GM21423 (cell line): ENCODE measurements at regions not wholly inside any gene's neighbourhood (a gene's known extent, or its start where the extent isn't known, plus 50 kb on each side); places are given as distances from the start of the nearest gene placed in this dataset.
"Not testable (repeated sequence)": the region's sequence is repeated elsewhere in the genome, so short reads cannot be mapped to it uniquely, and the experiment has no call there.

Source experiments
- ATAC-seq: cut with Tn5 transposase; IDR thresholded peaks from one replicate; pipeline ENCODE4 v1.9.1; 2021; ENCODE audit warnings: mild to moderate bottlenecking, moderate library complexity; ENCODE audit not compliant: unreplicated experiment

DNA sequence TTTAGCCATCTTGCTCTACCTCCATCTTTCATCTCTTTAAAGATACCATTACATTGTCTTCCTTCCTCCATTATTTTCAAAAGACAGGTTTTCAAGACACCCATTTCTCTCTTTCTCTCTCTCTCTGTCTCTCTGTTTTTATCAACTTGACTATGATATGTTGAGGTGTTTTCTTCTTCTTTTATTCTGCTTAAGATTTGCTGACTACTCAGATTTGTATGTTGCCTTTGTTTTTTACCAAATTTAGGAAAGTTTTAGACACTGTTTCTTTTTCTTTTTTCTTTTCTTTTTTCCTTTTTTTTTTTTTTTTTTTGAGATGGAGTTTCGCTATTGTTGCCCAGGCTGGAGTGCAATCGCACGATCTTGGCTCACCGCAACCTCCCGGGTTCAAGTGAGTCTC is 647.5 kb upstream of the VRK2 start:
- ATAC-seq: no peak

DNA sequence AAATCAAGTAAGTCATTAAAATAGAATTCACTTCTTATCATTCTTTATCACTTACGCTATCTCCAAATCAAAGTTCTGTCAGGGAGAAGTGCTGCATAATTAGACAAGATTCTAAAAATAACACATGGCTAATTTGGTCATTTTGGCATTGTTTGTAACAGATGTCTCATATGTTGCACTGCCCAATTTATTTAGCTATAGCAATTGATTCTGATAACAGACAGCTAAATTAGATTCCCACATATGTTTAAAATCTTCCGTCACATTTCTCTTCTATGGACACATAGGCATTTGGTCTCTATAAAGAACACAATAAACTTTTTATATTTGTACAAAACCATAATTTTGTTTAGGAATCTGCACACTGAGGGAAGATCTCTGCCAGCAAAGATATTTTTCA is 644.5 kb upstream of the VRK2 start:
- ATAC-seq: no peak

DNA sequence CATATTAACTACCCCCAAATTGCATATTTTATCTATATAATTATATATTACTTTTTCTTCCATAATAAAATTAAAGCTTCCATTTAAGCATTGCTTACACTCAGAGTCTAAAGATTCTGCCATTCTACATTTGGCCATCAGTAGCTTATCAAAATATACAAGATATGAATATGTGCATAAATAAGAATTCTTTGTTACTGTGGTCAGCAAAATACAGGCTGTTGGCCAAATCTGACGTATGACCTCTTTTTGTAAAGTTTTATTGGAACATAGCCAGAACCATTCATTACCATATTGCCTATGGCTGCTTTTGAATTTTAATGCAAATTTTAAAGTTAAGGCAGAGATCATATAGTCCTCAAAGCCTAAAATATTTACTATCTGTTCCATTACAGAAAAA is 643.9 kb upstream of the VRK2 start:
- no peak for ATAC-seq

DNA sequence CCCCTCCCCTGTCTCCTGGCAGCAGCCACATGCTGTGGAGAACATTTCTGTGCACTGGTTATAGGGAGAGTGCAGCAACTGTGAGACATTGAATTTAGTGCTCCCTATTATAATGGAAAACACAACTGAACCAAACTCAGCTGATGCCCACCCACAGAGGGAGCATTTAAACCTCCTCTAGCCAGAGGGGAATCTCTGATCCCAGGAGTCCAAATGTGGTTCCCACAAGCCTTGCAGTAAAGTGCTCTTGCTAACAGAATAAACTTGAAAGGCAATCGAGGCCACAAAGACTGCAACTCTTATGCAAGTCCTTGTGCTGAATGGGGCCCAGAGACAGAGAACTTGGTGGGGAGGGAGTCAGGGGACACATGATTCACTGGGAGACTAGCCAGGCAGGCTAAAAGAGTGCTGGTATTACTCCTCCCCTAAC is 638.8 kb upstream of the VRK2 start:
- ATAC-seq: no peak

DNA sequence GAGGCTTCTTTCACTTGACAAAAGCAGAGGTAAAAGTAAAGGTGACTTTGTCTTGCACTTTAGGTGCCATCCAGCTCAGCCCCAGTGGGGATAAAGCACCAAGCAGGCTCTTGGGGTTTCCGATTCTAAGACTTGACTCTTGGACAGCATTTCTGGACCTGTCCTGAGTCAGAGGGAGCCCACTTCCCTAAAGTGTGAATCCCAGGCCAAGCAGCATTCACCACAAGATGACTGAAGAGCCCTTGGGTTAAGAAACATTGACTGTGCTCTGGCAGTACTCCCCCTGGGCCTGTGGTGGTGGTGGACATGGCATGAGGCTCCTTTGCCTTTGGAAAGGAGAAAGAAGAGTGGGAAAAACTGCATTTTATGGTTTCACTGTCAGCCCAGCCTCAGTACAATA is 638.0 kb upstream of the VRK2 start:
- no peak for ATAC-seq

DNA sequence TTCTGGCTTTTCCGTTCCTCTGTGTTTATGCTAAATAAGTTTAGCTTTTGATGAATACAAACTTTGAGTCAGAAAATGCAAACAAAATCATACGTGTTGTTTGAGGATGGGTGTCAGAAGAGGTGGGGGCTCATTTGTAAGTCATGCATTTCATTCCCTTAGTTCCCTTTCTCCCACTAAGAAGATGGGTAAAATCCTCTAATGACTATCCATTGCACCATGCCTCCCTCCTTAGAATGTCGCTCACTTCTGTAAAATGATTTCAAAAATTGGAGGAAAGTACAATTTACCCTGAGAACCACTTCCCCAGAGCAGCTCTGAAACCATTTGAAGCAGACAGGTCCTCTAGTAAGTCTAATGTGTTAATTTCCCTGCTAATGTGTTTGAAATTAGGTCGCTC is 629.6 kb upstream of the VRK2 start:
- no peak for ATAC-seq

DNA sequence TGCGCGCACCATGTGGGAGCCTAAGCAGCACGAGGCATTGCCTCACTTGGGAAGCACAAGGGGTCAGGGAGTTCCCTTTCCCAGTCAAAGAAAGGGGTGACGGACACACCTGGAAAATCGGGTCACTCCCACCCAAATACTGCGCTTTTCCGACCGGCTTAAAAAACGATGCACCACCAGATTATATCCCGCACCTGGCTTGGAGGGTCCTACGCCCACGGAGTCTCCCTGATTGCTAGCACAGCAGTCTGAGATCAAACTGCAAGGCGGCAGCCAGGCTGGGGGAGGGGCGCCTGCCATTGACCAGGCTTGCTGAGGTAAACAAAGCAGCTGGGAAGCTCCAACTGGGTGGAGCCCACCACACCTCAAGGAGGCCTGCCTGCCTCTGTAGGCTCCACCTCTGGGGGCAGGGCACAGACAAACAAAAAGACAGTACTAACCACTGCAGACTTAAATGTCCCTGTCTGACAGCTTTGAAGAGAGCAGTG is 627.7 kb upstream of the VRK2 start:
- ATAC-seq: not testable (repeated sequence)

DNA sequence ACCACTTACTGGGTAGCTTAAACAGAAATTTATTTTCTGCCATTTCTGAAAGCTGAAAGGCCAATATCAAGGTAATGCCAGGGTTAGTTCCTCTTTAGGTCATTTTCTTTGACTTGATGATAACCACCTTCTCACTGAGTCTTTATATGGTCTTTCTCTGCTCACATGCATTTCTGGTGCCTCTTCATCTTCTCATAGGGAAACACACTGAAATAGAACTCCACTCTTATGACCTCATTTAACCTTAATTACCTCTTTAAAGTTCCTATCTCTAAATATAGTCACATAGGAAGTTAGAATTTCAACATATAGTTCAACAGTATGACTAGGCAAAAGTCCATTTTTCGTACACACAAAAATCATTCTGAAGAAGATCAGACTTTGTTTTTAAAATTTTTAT is 616.8 kb upstream of the VRK2 start:
- ATAC-seq: no peak

DNA sequence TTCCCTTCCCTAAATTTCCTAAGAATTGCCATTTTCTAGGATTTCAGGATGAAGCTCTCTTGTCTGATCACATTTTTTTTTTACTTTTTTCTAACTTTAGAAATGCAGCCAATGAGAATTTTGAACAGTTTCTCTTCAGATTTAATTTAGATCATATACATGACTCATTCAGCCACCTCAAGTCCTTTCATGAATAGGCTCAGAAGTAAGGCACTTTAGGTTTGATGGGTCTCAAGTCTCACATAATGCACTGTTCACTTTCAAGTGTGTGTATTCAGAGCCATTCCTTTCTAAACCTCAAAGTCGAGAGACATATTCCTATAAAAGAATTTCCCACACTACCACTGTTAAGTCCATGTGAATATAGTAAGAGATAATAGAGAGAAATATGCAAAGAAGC is 614.1 kb upstream of the VRK2 start:
- ATAC-seq: no peak

DNA sequence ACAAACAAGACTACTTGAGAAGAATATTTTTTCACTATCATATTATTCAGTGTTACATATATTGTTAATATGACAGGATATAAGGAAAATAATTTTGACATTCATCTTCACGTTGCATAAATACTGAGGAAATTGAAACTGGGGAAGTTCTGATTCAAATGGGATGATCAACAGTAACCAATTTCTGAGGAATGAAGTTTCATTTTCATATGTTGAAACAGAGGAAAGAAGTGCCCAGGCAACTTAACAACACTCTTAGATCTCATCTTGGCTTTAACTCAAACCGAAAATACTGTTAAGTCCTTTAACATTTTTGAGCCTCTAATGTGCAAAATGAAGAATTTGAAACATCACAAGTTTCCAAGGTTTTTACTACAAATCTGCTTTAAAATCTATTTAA is 612.2 kb upstream of the VRK2 start:
- ATAC-seq: no peak

DNA sequence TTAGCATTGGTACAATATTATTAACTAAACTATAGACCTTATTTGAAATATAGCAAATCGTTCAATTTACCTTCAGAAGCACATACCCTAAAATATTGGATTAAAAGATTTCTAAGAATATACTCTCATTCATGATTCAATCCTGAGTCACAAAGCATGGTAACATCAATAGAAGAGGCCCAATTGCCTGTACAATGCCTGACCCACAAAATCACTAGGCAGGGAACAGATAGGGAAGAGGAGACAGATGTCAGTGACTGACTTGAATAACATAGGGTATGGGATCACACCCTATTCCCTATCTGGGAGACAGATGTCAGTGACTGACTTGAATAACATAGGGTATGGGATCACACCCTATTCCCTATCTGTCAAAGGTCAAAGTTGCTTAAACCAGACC is 611.6 kb upstream of the VRK2 start:
- no peak for ATAC-seq

DNA sequence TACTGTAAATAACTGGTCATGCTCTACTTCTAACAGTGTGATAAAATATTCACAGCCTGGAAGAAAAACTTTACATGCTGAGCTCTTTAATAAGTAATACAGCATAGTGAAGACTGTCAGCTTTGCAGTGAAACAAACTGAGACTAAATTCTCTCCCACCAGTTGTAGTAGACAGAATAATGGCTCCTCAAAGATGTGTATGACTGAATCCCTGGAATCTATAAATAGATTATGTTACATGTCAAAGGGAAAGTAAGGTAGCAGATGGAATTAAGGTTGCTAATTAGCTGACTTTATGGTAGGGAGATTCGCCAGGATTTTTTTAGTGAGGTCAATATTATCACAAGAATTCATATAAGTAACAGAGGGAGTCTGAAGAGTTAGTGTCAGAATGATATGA is 609.5 kb upstream of the VRK2 start:
- no peak for ATAC-seq

DNA sequence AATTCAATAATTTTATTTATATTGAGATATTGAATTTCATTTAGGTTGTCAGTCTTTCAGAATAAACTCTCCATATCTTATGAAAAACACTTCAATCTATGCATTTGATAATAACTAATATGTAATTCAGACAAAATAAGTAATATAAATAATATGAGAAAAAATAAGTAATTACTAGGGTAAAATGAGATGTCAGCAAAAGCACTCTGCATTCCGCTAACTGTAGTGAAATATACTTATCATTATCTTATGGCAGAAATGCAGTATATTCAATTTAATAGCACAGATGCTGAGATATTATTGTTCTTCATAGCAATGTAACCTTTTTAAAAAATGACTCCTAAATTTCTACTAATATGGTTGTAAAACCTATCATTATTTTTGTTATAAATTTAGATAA is 606.2 kb upstream of the VRK2 start:
- ATAC-seq: no peak

DNA sequence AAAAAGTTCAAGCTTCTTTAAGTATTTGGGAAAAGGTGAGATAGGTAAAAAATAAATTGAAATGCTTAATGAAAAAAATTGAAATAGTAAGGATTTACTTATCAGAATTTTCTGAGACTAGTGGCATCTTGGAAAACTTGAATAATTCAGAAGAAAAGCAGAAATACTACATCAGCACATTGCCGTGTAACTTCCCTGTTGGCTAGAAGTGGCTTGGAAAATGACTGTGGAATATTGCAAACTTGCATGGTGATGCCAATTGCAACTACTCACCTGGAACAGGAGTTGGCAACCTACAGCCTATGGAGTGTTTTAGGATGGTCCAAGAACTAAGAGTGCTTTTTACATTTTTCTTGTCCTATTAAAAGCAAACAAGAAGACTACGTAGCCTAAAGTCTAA is 603.5 kb upstream of the VRK2 start:
- ATAC-seq: no peak

DNA sequence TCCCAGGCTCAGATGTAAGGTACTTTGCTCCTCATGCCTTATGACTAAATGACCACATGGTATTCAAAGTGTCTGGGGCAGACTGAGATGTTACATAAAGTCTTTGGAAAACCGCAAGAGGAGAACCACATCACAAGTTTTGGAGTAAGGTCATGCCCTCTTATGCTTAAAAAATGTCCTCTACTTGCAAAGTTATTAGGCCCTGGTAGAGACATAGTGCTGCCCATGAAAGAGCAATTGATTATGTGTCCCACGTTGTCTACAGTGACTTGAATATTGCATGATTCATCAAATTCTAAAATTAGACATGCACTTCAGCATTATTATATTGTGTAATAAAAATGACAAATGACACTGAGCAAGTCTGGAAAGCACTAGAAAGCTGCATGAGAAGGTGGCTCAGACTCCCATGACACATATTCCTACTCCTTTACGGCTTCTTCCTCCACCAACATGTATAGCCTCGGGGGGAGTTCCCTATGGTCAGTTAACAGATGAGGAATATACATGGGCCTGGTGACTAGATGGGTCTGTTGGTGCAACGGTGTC is 602.6 kb upstream of the VRK2 start:
- ATAC-seq: no peak

DNA sequence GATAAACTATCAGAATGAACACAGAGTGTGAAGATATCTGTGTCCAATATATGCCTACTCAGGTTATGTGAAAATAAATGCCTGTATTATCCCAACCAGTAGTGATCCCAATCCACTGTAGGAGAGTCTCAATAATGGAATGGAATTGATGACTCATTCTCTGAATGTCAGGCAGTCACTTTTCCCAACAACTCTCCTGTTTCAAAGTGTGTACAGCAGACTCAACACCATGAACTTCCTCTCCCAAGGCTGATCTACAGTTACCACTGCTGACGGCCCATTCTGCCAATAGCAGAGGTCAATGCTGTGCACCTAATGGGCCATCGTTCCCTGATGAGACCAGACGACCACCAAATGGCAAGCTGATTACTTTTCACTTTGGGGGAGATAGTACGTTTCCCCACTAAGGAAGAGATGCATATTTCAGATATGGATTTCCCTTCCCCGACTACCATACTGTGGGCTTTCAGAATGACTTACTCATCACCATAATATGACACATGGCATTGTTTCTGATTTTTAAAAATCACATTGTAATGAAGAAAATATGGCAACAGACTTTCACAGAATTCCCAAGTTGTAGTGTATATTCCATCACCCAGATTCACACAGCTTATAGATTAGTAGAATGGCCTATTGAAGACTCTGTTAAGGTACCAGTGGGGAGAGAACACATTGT is 601.7 kb upstream of the VRK2 start:
- ATAC-seq: no peak

DNA sequence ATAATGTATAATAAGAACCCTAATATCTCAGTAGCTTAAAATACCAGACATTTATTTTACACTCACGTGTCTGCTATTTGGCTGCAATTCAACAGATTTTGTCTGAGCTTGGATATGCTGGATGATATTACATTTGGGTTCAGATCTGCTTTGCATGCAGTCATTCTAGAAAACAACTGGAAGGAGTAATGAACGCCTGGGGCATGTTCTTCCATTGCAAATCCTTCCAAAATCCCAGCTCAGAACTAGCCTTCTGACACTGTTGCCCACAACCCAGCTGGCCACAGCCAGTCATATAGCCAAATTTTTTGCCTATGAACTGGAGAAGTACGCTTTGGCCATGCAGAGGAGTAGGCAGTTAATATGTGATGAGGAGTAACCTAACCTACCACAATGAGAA is 597.8 kb upstream of the VRK2 start:
- no peak for ATAC-seq

DNA sequence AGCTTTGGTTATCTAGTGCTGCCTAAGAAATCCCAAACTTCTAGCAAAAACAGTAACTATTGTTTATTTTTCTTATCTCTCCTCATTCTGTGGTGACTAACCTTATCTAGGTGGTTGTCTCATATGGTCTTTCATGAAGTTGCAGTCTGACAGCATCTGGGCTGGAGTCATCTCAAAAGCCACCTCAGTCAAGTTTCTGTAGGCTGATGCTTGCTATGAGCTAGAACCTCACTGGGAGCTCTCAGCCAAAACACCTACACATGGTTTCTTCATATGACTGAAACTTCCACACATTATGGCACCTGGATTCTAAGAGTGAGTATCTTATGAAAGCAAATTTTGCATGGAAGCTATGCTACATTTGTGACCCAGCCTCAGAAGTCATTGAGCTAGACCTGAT is 596.4 kb upstream of the VRK2 start:
- ATAC-seq: no peak

DNA sequence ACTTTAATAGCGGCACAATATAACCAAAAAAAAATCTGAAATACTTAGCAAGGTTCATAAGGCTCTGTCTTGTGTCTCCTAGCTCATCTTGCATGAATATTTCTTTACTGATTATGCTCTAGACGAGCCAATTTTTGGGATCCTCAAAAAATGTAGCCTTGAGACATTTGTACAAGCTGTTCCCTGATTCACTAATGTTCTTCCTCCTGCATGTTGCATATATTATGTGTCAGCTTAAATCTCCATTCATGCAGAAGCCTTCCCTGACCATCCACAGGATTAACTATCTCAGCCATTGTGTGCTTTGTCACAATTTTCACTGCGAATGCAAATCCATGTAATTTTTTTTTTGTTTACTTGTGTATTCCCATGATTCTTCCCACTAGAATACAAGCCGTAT is 594.0 kb upstream of the VRK2 start:
- no peak for ATAC-seq

DNA sequence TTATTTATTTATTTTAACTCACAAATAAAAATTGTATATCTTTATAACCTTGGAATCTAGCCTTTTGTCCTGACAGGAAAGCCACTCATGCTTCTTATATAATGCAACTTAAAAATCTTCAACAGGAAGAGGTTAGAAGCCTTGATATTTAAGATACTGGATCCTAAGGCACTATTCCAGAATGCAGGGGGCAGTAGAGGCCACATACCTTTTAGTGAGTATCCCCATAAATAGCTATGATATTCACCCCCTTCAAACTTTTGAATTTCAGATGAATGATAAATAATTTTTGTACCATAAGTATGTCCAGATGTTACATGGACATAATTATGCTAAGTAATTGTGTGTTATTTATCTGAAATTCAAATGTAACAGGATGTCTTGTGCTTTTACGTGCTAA is 592.7 kb upstream of the VRK2 start:
- no peak for ATAC-seq

DNA sequence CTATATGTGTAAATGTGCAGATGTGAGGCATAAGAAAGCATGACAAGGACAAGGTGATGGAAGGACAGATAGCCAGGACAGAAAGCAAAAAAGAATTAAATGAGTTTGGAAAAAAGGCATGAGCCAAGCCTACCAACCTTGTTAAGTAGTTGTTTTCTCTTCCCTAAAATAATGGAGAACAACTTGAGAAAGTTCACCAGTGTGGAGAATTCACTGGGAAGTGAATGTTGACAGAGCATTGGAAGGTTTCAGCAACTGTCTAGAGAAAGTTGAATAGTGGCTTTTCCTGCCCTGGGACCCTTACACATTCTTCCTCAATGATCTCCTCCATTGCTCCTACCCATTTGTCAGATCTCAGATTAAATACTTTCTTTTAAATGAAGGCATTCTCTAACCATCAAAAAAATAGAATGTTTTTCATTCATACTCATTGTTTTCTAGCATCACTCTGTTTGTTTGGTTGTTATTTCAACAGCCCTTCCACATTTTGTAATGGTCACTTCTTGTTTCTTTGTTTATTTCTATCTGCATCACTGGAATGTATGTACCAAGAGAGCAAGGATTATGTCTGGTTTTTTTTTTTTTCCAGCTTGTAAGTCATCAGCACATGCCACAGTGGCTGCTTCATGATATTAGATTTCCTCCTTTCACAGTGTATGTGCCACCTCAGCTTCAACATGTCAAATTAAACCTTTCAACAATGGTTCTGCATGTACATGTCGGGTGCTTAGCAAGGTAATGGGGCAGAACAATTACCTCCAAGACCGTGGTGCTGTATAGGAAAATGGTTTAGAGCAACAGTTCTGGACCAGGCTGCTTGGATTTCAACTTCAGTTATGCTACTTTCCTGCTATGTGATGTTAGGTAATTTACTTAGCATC is 586.0 kb upstream of the VRK2 start:
- no peak for ATAC-seq

DNA sequence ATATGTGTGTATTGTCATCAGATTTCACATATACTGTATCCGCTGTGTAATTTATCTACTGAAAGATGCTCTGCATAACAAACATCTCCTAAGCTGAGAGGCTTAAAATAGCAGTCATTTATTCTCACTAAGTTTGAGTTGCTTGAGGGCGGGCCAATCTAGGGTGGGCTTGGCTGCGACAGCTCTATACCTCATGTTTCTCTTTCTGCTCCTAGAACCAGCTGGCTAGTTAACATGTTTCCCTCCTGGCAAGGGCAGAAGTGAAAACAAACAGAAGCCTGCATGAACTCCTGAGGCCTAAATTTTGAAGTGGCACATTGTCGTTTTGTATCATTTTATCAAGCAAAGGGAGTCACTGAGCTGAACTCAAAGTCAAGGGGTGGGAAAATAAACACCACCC is 585.0 kb upstream of the VRK2 start:
- no peak for ATAC-seq
